ENCODE measurements at regions not wholly inside any gene's neighbourhood (a gene's known extent, or its start where the extent isn't known, plus 50 kb on each side); places are given as distances from the start of the nearest gene placed in this dataset.

- no peak for TF ChIP-seq CTCF (IDR thresholded peaks at IDR 0.05)
- no peak for TF ChIP-seq POLR2A (IDR thresholded peaks at IDR 0.05)
- TF ChIP-seq POLR2AphosphoS5 (IDR thresholded peaks at IDR 0.05): no peak
- TF ChIP-seq EP300 (IDR thresholded peaks at IDR 0.05): no peak
Measured at GRCh38 chr14:83425706-83426105, 1892.1 kb upstream of the SEL1L start.

Data from upper lobe of left lung (tissue), 4 donors.